HG03097 (cell line): ENCODE measurements at regions not wholly inside any gene's neighbourhood (a gene's known extent, or its start where the extent isn't known, plus 50 kb on each side); places are given as distances from the start of the nearest gene placed in this dataset.
"Not testable (repeated sequence)": the region's sequence is repeated elsewhere in the genome, so short reads cannot be mapped to it uniquely, and the experiment has no call there.

ENCODE experiments used
- ATAC-seq: cut with Tn5 transposase; IDR thresholded peaks from one replicate; pipeline ENCODE4 v1.9.1; 2021; ENCODE audit not compliant: unreplicated experiment, low FRiP score

- ATAC-seq: no peak
These were observed 67.4 kb upstream of the SHB start for GRCh38 chr9:38136386-38136785.

GRCh38 chr9:38134611-38135237 lies 65.7 kb upstream of the SHB start:
- no peak for ATAC-seq

GRCh38 chr9:38133595-38133994 lies 64.6 kb upstream of the SHB start:
- no peak for ATAC-seq

- no peak for ATAC-seq
These were observed 63.9 kb upstream of the SHB start for GRCh38 chr9:38132956-38133355.

GRCh38 chr9:38131729-38132128 lies 62.7 kb upstream of the SHB start:
- ATAC-seq: no peak

GRCh38 chr9:38130724-38131123 lies 61.7 kb upstream of the SHB start:
- ATAC-seq: no peak

- ATAC-seq: no peak
These were observed 60.3 kb upstream of the SHB start for GRCh38 chr9:38129366-38129765.

- no peak for ATAC-seq
These were observed 59.8 kb upstream of the SHB start for GRCh38 chr9:38128752-38129270.

- ATAC-seq: no peak
These were observed 58.3 kb upstream of the SHB start for GRCh38 chr9:38127271-38127839.

- no peak for ATAC-seq
These were observed 57.7 kb upstream of the SHB start for GRCh38 chr9:38126730-38127129.

GRCh38 chr9:38125889-38126288 lies 56.9 kb upstream of the SHB start:
- ATAC-seq: no peak

- not testable (repeated sequence) for ATAC-seq
These were observed 54.3 kb upstream of the SHB start for GRCh38 chr9:38123359-38123758.

- ATAC-seq: no peak
These were observed 51.9 kb upstream of the SHB start for GRCh38 chr9:38120961-38121360.

- no peak for ATAC-seq
These were observed 50.7 kb upstream of the SHB start for GRCh38 chr9:38119560-38120236.

- no peak for ATAC-seq
These were observed 49.9 kb upstream of the SHB start for GRCh38 chr9:38118862-38119438.
